ENCODE measurements at regions not wholly inside any gene's neighbourhood (a gene's known extent, or its start where the extent isn't known, plus 50 kb on each side); places are given as distances from the start of the nearest gene placed in this dataset.

DNA sequence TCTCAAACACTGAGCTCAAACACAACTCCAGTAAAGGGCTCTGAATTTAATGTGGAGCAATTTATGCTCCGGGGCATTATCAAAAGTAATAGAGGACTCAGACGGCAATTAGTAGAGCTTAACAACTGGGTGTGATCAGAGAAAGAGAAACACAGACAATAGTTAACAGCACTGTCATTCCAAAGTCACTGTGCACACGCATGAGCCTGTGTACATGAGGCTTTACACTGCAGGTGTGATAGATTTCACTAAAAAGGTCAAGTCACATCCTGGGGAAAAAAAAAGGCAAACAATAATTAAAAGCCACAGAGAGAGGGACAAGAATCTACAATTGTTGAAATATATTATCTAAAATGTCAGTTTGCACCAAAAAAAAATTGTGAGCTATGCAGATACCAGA lies 956.5 kb downstream of the CDH18 start:
- TF ChIP-seq POLR2A (IDR thresholded peaks at IDR 0.05): no peak
- TF ChIP-seq, protein P1, sequence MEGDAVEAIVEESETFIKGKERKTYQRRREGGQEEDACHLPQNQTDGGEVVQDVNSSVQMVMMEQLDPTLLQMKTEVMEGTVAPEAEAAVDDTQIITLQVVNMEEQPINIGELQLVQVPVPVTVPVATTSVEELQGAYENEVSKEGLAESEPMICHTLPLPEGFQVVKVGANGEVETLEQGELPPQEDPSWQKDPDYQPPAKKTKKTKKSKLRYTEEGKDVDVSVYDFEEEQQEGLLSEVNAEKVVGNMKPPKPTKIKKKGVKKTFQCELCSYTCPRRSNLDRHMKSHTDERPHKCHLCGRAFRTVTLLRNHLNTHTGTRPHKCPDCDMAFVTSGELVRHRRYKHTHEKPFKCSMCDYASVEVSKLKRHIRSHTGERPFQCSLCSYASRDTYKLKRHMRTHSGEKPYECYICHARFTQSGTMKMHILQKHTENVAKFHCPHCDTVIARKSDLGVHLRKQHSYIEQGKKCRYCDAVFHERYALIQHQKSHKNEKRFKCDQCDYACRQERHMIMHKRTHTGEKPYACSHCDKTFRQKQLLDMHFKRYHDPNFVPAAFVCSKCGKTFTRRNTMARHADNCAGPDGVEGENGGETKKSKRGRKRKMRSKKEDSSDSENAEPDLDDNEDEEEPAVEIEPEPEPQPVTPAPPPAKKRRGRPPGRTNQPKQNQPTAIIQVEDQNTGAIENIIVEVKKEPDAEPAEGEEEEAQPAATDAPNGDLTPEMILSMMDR (IDR thresholded peaks at IDR 0.05): no peak

Measured in Peyer's patch (tissue), 4 donors.